GM21717 (cell line): ENCODE measurements at regions not wholly inside any gene's neighbourhood (a gene's known extent, or its start where the extent isn't known, plus 50 kb on each side); places are given as distances from the start of the nearest gene placed in this dataset.

Experiments
- ATAC-seq: cut with Tn5 transposase; IDR thresholded peaks from one replicate; pipeline ENCODE4 v1.9.1; 2021; ENCODE audit warnings: mild to moderate bottlenecking, moderate library complexity; ENCODE audit not compliant: unreplicated experiment

- no peak for ATAC-seq
These were observed 247.1 kb upstream of the PRR16 start for GRCh38 chr5:120217001-120217400.

DNA sequence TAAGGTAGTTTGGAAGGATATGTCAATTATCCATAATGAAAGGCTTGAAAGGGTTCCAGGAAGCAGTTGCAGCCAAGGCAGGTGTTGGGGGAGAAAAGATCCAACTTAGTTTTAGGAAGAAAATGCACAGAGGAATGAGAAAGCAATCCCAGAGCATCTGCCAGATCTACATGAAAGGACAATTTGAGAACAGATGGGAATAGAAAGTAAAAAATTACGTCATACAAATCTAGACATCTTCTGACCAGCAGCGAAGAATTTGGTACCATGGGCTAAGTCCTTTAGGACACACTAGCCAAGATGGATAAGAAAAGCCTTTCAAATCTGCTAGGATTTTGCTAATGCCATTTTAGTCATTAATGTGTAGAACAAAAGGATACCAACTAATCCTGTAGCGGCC, 244.1 kb upstream of the PRR16 start:
- ATAC-seq: no peak

GRCh38 chr5:120225524-120225923, 238.6 kb upstream of the PRR16 start:
- no peak for ATAC-seq

GRCh38 chr5:120228262-120229031, 235.7 kb upstream of the PRR16 start:
- no peak for ATAC-seq

DNA sequence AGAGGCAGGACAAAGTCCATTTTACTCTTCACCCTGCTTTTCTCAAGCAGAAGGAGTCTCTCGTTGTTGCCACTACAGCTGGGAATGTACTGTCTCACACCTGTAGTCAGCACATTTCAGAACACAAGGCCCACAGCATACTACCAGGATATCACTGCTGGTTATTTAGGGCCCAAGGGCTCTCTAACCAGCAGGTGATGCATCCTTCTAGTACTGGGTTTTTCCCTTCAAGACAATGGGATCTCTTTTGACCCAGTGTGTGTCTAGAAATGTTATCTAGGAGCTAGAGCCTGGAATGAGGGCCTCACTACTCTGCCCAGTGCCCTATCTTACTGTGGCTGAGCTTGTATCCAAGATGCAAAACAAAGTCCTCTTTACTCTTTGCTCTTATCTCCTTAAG, 235.1 kb upstream of the PRR16 start:
- ATAC-seq: no peak

- ATAC-seq: no peak
These were observed 232.5 kb upstream of the PRR16 start for GRCh38 chr5:120231563-120231962.

DNA sequence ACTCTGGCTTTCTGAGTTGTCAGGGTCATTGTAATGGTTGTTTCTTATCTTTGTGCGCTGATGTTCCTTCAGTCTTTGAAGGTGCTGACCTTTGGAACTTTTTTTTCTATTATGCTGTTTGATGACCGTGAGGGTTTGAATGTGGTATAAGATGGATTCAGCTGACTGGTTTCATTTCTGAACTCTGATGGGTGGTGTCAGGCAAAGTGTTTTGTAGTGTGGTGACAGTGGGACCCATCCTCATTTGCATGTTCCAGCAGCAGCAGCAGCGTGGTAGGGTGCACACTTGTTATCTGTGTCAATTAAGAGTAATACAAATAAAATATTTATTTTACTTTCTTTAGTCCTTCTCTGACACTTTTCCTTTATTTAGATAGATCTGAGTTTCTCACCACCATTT, 227.7 kb upstream of the PRR16 start:
- ATAC-seq: no peak

- ATAC-seq: no peak
These were observed 225.0 kb upstream of the PRR16 start for GRCh38 chr5:120239086-120239485.

DNA sequence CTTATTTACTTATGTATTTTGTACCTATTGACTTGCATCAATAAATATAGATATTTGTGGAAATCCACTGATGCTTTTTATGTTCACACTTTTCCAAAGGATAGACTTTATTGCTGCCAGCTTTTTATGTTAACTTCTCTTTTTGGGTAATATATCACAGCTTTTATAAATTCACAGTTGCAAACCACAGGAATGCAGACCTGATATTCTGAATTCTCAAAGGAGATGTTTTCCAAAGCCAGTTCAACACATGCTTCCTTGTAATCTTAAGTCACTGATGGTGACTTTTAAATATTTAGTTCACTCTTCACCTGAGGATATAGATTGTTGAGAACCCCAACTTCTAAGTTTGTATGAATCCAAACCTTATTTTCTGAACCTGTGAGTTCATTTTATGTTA, 223.4 kb upstream of the PRR16 start:
- no peak for ATAC-seq

GRCh38 chr5:120241400-120241799, 222.7 kb upstream of the PRR16 start:
- no peak for ATAC-seq

DNA sequence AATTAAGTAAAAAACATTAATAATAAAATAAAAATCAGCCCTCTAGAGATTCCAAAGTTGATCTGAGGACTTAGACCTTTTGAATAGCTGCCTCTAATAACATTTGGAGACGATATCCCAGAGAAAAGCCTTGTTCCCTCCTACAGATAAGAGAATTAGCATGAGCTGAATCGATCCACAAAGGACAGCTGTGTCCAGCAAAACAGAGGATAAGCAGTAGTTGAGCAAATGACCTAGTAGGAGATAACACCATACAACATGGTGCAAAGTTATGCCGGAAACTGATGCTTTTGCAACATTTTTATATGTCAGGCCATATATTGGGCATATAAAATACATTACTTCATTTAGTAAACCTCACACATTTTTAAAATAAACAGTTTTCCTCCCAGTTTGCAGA, 212.2 kb upstream of the PRR16 start:
- no peak for ATAC-seq

DNA sequence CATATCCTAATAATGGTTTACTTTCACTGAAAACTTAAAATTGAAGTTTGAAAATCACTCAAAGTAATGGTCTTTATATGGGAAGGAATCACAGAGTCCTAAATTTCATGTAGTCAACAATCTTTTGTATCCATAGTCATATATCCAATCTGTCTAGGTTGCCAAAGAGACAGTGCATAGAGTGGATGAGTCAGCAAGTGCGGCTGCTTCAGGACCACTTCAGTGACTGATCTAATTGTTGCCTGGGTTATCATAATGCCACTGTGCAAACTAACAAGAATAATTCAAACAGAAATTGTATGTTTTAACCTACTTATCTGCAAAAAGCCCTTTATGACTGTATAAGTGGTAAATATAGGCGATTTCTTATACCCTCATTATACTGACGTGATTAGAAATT, 211.3 kb upstream of the PRR16 start:
- ATAC-seq: no peak

- no peak for ATAC-seq
These were observed 209.7 kb upstream of the PRR16 start for GRCh38 chr5:120254385-120254784.

DNA sequence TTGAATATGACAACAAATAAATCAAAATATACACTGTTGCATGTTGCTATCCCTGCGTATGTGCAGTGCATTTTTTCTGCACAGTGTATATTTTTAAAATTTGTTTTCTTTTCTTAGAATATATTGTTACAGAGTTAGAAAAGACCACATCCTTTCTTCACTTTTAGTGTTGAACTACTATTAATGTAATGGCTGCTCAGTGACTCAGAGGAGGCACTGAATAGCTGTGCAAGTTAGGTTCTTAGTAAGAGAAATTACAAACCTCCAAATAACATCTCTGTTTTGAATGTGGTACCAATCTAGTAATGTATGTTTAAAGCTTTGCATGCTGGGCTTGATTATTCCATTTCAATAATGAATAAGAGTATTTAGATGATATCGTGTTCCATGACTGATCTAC, 208.9 kb upstream of the PRR16 start:
- no peak for ATAC-seq

- no peak for ATAC-seq
These were observed 207.7 kb upstream of the PRR16 start for GRCh38 chr5:120256376-120256775.

DNA sequence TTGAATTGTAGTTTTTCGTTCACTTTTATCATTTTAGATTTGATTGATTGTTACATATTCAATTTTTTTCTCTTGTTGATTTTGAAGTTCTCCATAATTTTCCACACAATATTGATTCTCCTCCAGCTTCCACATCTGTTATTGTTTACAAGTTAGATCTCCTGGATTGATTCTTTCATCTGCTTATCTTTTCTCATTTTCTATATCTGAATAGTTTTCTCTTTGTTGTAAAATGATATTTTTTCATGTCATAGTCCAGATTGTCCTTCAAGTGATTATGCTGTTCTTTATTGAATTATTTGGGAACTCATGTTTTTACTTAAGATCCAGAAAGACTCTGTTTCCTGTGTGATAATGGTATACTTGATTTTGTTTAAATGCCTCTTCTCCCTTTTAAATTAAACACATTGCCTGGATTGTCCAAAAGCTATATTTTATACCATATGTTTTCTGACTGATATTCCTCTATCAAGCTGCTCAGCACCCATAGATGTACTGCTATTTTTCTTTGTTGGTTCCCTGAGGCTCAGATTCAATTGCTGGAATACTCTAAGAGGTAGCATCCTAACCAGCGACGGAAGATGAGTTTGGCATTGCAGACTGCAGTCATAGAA, 206.6 kb upstream of the PRR16 start:
- no peak for ATAC-seq

- no peak for ATAC-seq
These were observed 206.0 kb upstream of the PRR16 start for GRCh38 chr5:120258123-120258522.

DNA sequence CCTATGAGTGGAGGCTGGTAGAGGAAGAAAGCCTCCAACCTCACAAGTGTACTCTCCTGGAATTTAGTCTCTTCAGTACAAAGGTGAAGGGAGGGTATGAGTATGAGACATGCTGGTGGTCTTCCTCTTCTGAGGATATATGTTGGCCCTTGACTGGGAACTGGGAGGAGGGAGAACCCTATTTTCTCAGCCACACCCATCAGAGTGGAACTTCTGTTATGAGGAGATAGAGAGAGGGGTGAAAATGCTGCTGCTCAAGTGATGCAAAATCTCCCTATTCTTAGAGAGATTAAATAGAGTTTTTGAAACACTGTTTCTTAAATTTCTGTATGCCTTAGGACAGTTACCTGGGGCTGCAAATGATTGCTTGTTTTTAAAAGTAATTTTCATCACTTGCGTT, 203.4 kb upstream of the PRR16 start:
- ATAC-seq: no peak

- ATAC-seq: no peak
These were observed 193.6 kb upstream of the PRR16 start for GRCh38 chr5:120270498-120270897.

GRCh38 chr5:120293796-120294195, 170.3 kb upstream of the PRR16 start:
- ATAC-seq: no peak

DNA sequence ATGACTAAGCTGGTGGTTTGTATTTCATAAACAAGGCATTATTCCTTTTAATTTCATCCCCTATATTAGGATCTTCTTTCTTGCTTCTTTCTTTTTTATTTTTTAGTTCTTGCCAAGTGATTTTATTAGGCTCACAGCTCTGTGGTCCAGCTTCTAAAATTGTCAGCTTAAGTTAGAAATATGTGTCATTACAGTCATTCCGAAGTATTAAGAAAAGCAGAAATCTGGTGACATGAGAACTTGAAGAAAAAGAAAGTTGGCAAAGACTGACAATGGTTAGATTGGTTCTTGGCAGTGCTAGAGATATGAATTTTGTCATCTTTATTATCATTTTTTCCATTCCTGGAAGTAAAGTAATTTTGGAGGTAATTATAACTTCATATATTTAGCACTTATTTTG, 166.5 kb upstream of the PRR16 start:
- ATAC-seq: no peak

DNA sequence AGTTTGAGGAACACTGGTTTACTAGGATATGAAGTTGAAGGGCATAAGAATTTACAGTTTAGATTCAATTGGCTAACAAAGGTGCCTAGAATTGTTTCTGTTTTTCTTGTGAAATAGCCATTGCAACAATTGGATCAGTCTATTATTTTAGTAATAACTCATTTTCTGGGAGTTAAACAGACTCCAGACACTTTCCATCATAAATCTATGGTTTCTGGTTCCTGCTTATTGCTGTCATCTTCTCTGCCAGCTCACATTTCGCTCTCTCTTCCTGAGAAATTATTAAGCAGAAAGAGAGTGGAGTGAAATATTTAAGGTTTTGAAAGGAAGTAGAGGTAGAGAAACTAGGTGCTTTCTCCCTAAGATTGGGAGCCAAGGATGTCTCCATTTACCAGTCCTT, 165.1 kb upstream of the PRR16 start:
- no peak for ATAC-seq

GRCh38 chr5:120304663-120305062, 159.4 kb upstream of the PRR16 start:
- ATAC-seq: no peak
